PC-3 (cell line): ENCODE measurements at regions not wholly inside any gene's neighbourhood (a gene's known extent, or its start where the extent isn't known, plus 50 kb on each side); places are given as distances from the start of the nearest gene placed in this dataset.

Source experiments
- CTCF ChIP-seq: fragments of 300-600 bp; sonication (generic); conservative IDR thresholded peaks from 2 replicates; pipeline ENCODE4 v1.5.1; 2017; ENCODE audit warnings: antibody characterized with exemption, low read depth, mild to moderate bottlenecking, low read length
- EZH2phosphoT487 ChIP-seq: fragments of 300-600 bp; sonication (generic); IDR thresholded peaks from 2 replicates; pipeline ENCODE4 v1.6.1; 2018; ENCODE audit warnings: mild to moderate bottlenecking, antibody characterized with exemption, low read length, borderline replicate concordance

GRCh38 chr10:42149027-42149700 lies 489.2 kb downstream of the ZNF33B start:
- no peak for TF ChIP-seq CTCF
- TF ChIP-seq EZH2phosphoT487, result no peak
